ENCODE measurements at regions not wholly inside any gene's neighbourhood (a gene's known extent, or its start where the extent isn't known, plus 50 kb on each side); places are given as distances from the start of the nearest gene placed in this dataset.
A peak's percentile ranks its signal among the peaks of the same experiment; 100 is the strongest.

DNA sequence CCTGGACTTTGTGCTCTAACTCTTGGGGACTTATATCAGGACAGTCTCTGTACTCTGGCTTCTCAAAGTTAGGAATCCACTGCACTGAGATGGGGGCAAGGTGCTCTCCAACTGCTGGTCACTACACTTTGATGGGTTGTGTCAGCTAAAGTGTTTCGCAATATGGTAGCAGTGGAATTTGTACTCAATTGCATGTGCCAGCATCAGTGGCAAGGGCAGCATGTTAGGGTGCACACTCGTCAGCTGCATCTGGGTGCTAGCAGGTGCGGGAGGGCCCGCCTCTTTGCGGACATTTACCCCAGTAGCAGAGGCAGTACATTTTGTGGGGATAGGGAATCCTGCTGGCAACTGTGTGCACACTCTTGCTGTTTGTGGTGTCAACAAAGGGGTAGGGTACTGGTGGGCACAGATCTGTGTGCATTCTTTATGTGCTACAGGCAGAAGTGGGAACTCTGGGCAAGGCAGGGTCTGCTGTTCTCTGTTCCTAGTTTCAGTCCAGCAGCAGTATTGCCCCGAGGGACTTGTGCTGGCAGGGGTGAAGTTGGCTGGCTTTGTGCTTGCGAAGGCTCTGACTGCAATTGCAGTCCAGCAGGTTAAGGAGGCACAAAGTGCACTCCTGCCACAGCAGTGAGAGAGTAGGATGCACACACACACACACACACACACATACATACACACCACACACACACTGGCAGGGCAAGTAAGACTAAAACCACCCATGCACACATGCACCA is 924.8 kb upstream of the CDH9 start:
- no peaks in the 10 kb centered on the region for H3K9me2 ChIP-seq (replicated peaks; ENCODE audit: insufficient read depth, low read length)
- no peaks in the 10 kb centered on the region for H3K27me3 ChIP-seq (ENCODE audit: low read length)
- H4K20me1 ChIP-seq (ENCODE audit: insufficient read depth, low read depth, low read length), result no peaks in the 10 kb centered on the region
- no peak overlapping the region for H3K9ac ChIP-seq (ENCODE audit: low read length)
- no peak overlapping the region for H3K27ac ChIP-seq (ENCODE audit: low read length)
- H3K4me1 ChIP-seq (ENCODE audit: low read length), result no peaks in the 10 kb centered on the region
- no peaks in the 10 kb centered on the region for H3K36me3 ChIP-seq (ENCODE audit: insufficient read depth, low read length)
- H3K9me3 ChIP-seq (ENCODE audit: low read length), result peaks cover 13% of the 10 kb centered on the region; the same call in 1 of the 2 replicates
- no peak overlapping the region for H2AFZ ChIP-seq (ENCODE audit: low read length)
- no peak overlapping the region for H3K4me2 ChIP-seq (ENCODE audit: low read depth, low read length, poor library complexity, severe bottlenecking)
- H3K4me3 ChIP-seq (ENCODE audit: low read length), result no peak overlapping the region
- no peak for DNase-seq
- no peaks in the 10 kb centered on the region for H3K79me2 ChIP-seq (ENCODE audit: low read length)

DNA sequence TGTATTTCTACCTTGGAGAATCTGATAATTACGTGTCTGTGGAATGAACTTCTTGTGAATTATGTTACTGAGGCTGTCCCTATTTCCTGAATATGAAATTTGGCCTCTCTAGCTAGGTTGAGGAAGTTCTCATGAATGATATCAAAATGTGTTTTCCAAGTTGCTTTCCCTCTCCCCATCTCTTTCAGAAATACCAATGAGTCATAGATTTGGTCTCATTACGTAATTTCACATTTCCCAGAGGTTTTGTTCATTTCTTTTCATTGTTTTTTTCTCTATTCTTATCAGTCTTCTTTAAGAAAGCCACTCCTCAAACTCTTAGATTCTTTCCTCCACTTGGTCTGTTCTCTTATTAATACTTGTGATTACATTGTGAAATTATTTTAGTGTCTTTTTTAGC is 923.8 kb upstream of the CDH9 start:
- Histone ChIP-seq H3K79me2 (ENCODE audit: low read length) (no peaks in the 10 kb centered on the region), H3K4me3 (ENCODE audit: low read length) (no peak overlapping the region), H3K4me2 (ENCODE audit: low read depth, low read length, poor library complexity, severe bottlenecking) (no peak overlapping the region), H4K20me1 (ENCODE audit: insufficient read depth, low read depth, low read length) (no peaks in the 10 kb centered on the region), H3K9me2 (replicated peaks; ENCODE audit: insufficient read depth, low read length) (no peaks in the 10 kb centered on the region), H3K4me1 (ENCODE audit: low read length) (no peaks in the 10 kb centered on the region), H3K27ac (ENCODE audit: low read length) (no peak overlapping the region), H3K9ac (ENCODE audit: low read length) (no peak overlapping the region), H2AFZ (ENCODE audit: low read length) (peak overlapping the region; percentile 81; the same call in 1 of the 2 replicates), H3K27me3 (ENCODE audit: low read length) (no peaks in the 10 kb centered on the region), H3K36me3 (ENCODE audit: insufficient read depth, low read length) (no peaks in the 10 kb centered on the region), H3K9me3 (ENCODE audit: low read length) (peaks cover 13% of the 10 kb centered on the region)
- DNase-seq, result no peak

DNA sequence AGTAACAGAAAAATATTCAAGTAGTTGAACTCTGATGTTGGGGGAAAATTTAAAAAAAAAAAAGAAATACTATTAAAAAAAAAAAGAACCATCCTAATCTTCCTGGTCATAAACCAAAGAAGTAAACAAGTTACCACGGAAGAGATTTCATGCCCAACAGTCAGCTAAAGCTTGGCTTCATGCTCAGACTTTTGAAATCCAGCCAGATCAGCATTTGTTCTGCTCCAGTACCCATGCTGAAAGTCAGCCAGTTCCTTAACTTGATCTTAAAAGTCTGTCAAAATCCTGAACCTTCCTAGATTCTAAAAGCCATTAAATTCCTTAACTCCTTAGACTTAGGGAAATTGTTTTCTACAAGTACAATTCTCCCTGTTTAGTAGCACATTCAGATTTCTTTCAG is 908.7 kb upstream of the CDH9 start:
- no peaks in the 10 kb centered on the region for H3K9me3 ChIP-seq (ENCODE audit: low read length)
- DNase-seq, result no peak
- peak overlapping the region; percentile 65 for H2AFZ ChIP-seq (ENCODE audit: low read length)
- H3K9me2 ChIP-seq (replicated peaks; ENCODE audit: insufficient read depth, low read length), result no peaks in the 10 kb centered on the region
- H3K4me1 ChIP-seq (ENCODE audit: low read length), result no peaks in the 10 kb centered on the region
- H3K79me2 ChIP-seq (ENCODE audit: low read length), result no peaks in the 10 kb centered on the region
- H3K36me3 ChIP-seq (ENCODE audit: insufficient read depth, low read length), result no peaks in the 10 kb centered on the region
- H3K4me3 ChIP-seq (ENCODE audit: low read length), result no peak overlapping the region
- H3K27ac ChIP-seq (ENCODE audit: low read length), result no peak overlapping the region
- no peaks in the 10 kb centered on the region for H4K20me1 ChIP-seq (ENCODE audit: insufficient read depth, low read depth, low read length)
- H3K4me2 ChIP-seq (ENCODE audit: low read depth, low read length, poor library complexity, severe bottlenecking), result no peak overlapping the region
- no peaks in the 10 kb centered on the region for H3K27me3 ChIP-seq (ENCODE audit: low read length)
- H3K9ac ChIP-seq (ENCODE audit: low read length), result no peak overlapping the region

DNA sequence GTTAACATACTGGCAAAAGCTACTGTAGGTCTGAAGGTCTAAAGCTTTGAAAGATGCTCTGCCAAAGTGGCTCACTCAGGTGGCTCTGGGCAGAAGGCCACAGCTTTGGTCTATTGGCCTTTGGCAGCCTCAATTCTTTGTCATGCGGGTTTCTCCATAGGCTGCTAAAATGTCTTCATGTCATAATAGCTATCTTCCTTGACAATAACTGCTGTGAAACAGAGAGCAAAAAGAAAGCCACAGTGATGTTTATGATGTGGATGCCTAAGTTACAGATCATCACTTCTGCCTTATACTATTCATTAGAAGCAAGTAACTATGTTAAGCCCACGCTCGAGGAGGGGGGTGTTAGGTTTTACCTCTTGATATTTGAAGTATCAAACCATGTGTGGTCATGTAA is 906.1 kb upstream of the CDH9 start:
- no peaks in the 10 kb centered on the region for H3K4me1 ChIP-seq (ENCODE audit: low read length)
- DNase-seq, result no peak
- no peak overlapping the region for H3K4me2 ChIP-seq (ENCODE audit: low read depth, low read length, poor library complexity, severe bottlenecking)
- H3K9me3 ChIP-seq (ENCODE audit: low read length), result no peaks in the 10 kb centered on the region
- no peak overlapping the region for H2AFZ ChIP-seq (ENCODE audit: low read length)
- no peak overlapping the region for H3K9ac ChIP-seq (ENCODE audit: low read length)
- no peaks in the 10 kb centered on the region for H3K36me3 ChIP-seq (ENCODE audit: insufficient read depth, low read length)
- H3K9me2 ChIP-seq (replicated peaks; ENCODE audit: insufficient read depth, low read length), result no peaks in the 10 kb centered on the region
- H3K79me2 ChIP-seq (ENCODE audit: low read length), result no peaks in the 10 kb centered on the region
- H4K20me1 ChIP-seq (ENCODE audit: insufficient read depth, low read depth, low read length), result no peaks in the 10 kb centered on the region
- H3K27ac ChIP-seq (ENCODE audit: low read length), result no peak overlapping the region
- H3K27me3 ChIP-seq (ENCODE audit: low read length), result no peaks in the 10 kb centered on the region
- H3K4me3 ChIP-seq (ENCODE audit: low read length), result no peak overlapping the region

DNA sequence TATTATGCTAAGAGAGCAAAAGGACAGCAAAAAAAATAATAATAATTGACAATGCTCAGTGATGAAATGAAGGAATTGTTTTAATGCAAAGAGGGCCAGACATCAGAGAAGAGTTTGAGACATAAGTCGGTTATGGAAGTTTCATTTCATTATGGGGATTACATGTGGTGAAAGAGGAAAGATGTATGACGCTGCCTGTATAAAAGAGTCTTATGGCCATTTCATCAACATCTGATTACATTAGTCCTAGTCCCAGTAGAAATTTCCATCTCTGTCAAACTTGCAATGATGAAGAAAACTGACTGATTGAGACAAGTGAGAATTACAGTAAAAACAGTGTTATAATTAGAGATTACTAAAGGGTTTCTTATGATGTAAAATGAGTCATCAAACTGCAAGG is 900.6 kb upstream of the CDH9 start:
- Histone ChIP-seq H3K36me3 (ENCODE audit: insufficient read depth, low read length) (no peaks in the 10 kb centered on the region), H3K27ac (ENCODE audit: low read length) (no peak overlapping the region), H3K4me3 (ENCODE audit: low read length) (no peak overlapping the region), H3K27me3 (ENCODE audit: low read length) (no peaks in the 10 kb centered on the region), H3K9ac (ENCODE audit: low read length) (no peak overlapping the region), H4K20me1 (ENCODE audit: insufficient read depth, low read depth, low read length) (no peaks in the 10 kb centered on the region), H3K9me2 (replicated peaks; ENCODE audit: insufficient read depth, low read length) (no peaks in the 10 kb centered on the region), H2AFZ (ENCODE audit: low read length) (no peak overlapping the region), H3K79me2 (ENCODE audit: low read length) (no peaks in the 10 kb centered on the region), H3K4me1 (ENCODE audit: low read length) (no peaks in the 10 kb centered on the region), H3K9me3 (ENCODE audit: low read length) (no peaks in the 10 kb centered on the region), H3K4me2 (ENCODE audit: low read depth, low read length, poor library complexity, severe bottlenecking) (no peak overlapping the region)
- DNase-seq, result no peak

DNA sequence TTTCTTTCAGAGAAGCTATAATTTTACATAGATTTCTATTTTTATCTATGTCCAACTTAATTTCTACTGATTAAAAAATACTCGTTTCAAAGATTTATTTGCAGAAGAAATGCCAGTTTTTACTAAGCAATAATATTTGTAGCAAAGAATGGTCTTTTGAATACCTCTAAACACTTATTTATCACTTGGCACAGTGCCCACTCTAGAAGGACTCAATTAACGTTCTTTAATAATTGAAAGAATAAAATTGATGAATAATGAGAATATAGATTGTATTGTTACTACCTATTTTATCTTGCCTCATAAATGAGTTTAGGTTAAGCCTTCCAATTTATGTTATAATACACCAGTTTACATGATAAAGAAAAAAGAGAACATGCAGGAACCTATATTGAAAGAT is 889.7 kb upstream of the CDH9 start:
- no peaks in the 10 kb centered on the region for H3K27me3 ChIP-seq (ENCODE audit: low read length)
- no peaks in the 10 kb centered on the region for H3K9me3 ChIP-seq (ENCODE audit: low read length)
- DNase-seq, result no peak
- no peaks in the 10 kb centered on the region for H4K20me1 ChIP-seq (ENCODE audit: insufficient read depth, low read depth, low read length)
- H3K27ac ChIP-seq (ENCODE audit: low read length), result no peak overlapping the region
- no peaks in the 10 kb centered on the region for H3K36me3 ChIP-seq (ENCODE audit: insufficient read depth, low read length)
- H3K9me2 ChIP-seq (replicated peaks; ENCODE audit: insufficient read depth, low read length), result no peaks in the 10 kb centered on the region
- peaks cover 3% of the 10 kb centered on the region; the same call in 1 of the 2 replicates for H3K4me1 ChIP-seq (ENCODE audit: low read length)
- H3K79me2 ChIP-seq (ENCODE audit: low read length), result no peaks in the 10 kb centered on the region
- H3K4me2 ChIP-seq (ENCODE audit: low read depth, low read length, poor library complexity, severe bottlenecking), result no peak overlapping the region
- H3K4me3 ChIP-seq (ENCODE audit: low read length), result no peak overlapping the region
- H3K9ac ChIP-seq (ENCODE audit: low read length), result no peak overlapping the region
- H2AFZ ChIP-seq (ENCODE audit: low read length), result no peak overlapping the region

DNA sequence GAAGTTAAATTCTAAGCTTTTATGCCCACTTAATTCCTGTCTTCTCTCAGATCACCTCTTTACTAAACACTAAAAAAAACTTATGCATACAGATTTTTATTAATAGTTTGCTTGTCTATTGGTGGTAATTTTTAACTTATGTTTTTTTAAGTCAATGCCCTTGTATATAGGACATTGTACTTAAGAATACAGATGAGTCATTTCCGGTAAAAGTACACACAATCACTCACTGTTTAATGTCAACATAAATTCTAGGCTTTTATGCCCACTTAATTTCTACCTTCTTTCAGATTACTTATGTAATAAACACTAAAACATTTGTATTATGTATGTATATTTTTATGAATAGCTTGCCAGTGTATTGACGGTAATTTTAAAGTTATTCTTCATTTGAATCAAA is 872.8 kb upstream of the CDH9 start:
- H3K27me3 ChIP-seq (ENCODE audit: low read length), result no peaks in the 10 kb centered on the region
- no peaks in the 10 kb centered on the region for H3K4me1 ChIP-seq (ENCODE audit: low read length)
- no peak overlapping the region for H2AFZ ChIP-seq (ENCODE audit: low read length)
- peaks cover 4% of the 10 kb centered on the region; the same call in 1 of the 2 replicates for H3K9me3 ChIP-seq (ENCODE audit: low read length)
- no peak overlapping the region for H3K27ac ChIP-seq (ENCODE audit: low read length)
- H3K4me3 ChIP-seq (ENCODE audit: low read length), result no peak overlapping the region
- H3K4me2 ChIP-seq (ENCODE audit: low read depth, low read length, poor library complexity, severe bottlenecking), result no peak overlapping the region
- no peaks in the 10 kb centered on the region for H3K79me2 ChIP-seq (ENCODE audit: low read length)
- no peak overlapping the region for H3K9ac ChIP-seq (ENCODE audit: low read length)
- no peaks in the 10 kb centered on the region for H3K36me3 ChIP-seq (ENCODE audit: insufficient read depth, low read length)
- no peak for DNase-seq
- H4K20me1 ChIP-seq (ENCODE audit: insufficient read depth, low read depth, low read length), result no peaks in the 10 kb centered on the region
- H3K9me2 ChIP-seq (replicated peaks; ENCODE audit: insufficient read depth, low read length), result no peaks in the 10 kb centered on the region

DNA sequence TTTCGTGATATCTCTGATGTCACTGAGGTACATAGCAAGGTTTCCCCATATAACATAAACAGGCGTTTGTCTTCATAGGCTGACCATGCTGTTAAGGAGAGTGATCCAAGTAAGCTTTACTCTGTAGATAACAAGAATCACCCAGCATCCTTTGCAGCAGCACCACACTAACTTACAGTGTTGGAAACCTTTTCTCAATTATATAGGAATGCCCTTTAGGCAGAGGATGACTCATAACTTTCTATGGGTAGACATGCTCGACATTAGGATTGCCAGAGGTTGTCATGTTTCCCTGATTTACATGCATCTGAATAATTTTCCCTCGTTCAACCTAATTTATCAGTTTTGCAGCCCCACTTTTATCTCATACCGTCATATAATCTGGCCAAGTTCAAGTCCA is 870.0 kb upstream of the CDH9 start:
- Histone ChIP-seq H3K27ac (ENCODE audit: low read length) (no peak overlapping the region), H4K20me1 (ENCODE audit: insufficient read depth, low read depth, low read length) (no peaks in the 10 kb centered on the region), H3K9ac (ENCODE audit: low read length) (no peak overlapping the region), H3K4me3 (ENCODE audit: low read length) (no peak overlapping the region), H3K9me2 (replicated peaks; ENCODE audit: insufficient read depth, low read length) (no peaks in the 10 kb centered on the region), H3K4me2 (ENCODE audit: low read depth, low read length, poor library complexity, severe bottlenecking) (no peak overlapping the region), H3K79me2 (ENCODE audit: low read length) (no peaks in the 10 kb centered on the region), H3K4me1 (ENCODE audit: low read length) (no peaks in the 10 kb centered on the region), H3K27me3 (ENCODE audit: low read length) (no peaks in the 10 kb centered on the region), H3K36me3 (ENCODE audit: insufficient read depth, low read length) (no peaks in the 10 kb centered on the region), H2AFZ (ENCODE audit: low read length) (no peak overlapping the region), H3K9me3 (ENCODE audit: low read length) (no peaks in the 10 kb centered on the region; the same call in 1 of the 2 replicates)
- no peak for DNase-seq

Measured in Karpas-422 (cell line).